22Rv1 (cell line): ENCODE measurements at regions not wholly inside any gene's neighbourhood (a gene's known extent, or its start where the extent isn't known, plus 50 kb on each side); places are given as distances from the start of the nearest gene placed in this dataset.

Experiments
- H3K27ac ChIP-seq: fragments of 450-650 bp; 2 replicates; pipeline ENCODE4 v1.5.1; 2017
- CTCF ChIP-seq: fragments of 450-650 bp; IDR thresholded peaks from 2 replicates; pipeline ENCODE4 v1.5.1; 2017; ENCODE audit warnings: mild to moderate bottlenecking
- ZFX ChIP-seq: fragments of 450-650 bp; IDR thresholded peaks from 2 replicates; pipeline ENCODE4 v1.6.1; 2017; ENCODE audit warnings: antibody characterized with exemption, borderline replicate concordance

- no peak overlapping the region for H3K27ac ChIP-seq
- no peak for TF ChIP-seq CTCF
- TF ChIP-seq ZFX, result no peak
Observed at GRCh38 chr4:14874990-14875389, 127.3 kb upstream of the CPEB2 start.

GRCh38 chr4:14877246-14878225, 124.7 kb upstream of the CPEB2 start:
- TF ChIP-seq CTCF, result no peak
- TF ChIP-seq ZFX, result no peak

GRCh38 chr4:14878681-14879080, 123.6 kb upstream of the CPEB2 start:
- TF ChIP-seq CTCF (no peak), ZFX (no peak)
- no peak overlapping the region for H3K27ac ChIP-seq

More at GRCh38 chr4:14877246-14878225, 124.7 kb upstream of the CPEB2 start:
- H3K27ac ChIP-seq, result no peak overlapping the region

GRCh38 chr4:14879683-14880082, 122.6 kb upstream of the CPEB2 start:
- no peak for TF ChIP-seq CTCF
- no peak for TF ChIP-seq ZFX

GRCh38 chr4:14880805-14881204, 121.5 kb upstream of the CPEB2 start:
- no peak for TF ChIP-seq CTCF
- no peak for TF ChIP-seq ZFX

More at GRCh38 chr4:14879683-14880082, 122.6 kb upstream of the CPEB2 start:
- H3K27ac ChIP-seq, result no peak overlapping the region

GRCh38 chr4:14883166-14883565, 119.1 kb upstream of the CPEB2 start:
- TF ChIP-seq ZFX (no peak), CTCF (no peak)

More at GRCh38 chr4:14880805-14881204, 121.5 kb upstream of the CPEB2 start:
- H3K27ac ChIP-seq, result no peak overlapping the region

GRCh38 chr4:14883661-14884060, 118.6 kb upstream of the CPEB2 start:
- TF ChIP-seq CTCF (no peak), ZFX (no peak)
- H3K27ac ChIP-seq, result no peak overlapping the region

More at GRCh38 chr4:14883166-14883565, 119.1 kb upstream of the CPEB2 start:
- no peak overlapping the region for H3K27ac ChIP-seq
